A673 (cell line): ENCODE measurements at regions not wholly inside any gene's neighbourhood (a gene's known extent, or its start where the extent isn't known, plus 50 kb on each side); places are given as distances from the start of the nearest gene placed in this dataset.

Experiments used
- BruUV-seq: library from RNA; stranded (reverse); fragments of 400-500 nt; replicated peaks from 2 replicates; lab custom pipeline; 2021; lab: Mats Ljungman, UMichigan
- CTCF ChIA-PET: fragments of 300-600 bp; sonication (Branson Sonifier 250); formaldehyde crosslinking; loops from one replicate; lab custom pipeline; 2022; ENCODE audit warnings: antibody characterized with exemption; lab: Charles Lee
- POLR2A ChIA-PET: fragments of 300-600 bp; sonication (Branson Sonifier 250); formaldehyde crosslinking; loops from one replicate; lab custom pipeline; 2022; ENCODE audit warnings: antibody characterized with exemption; ENCODE audit not compliant: low non-redundant PET; lab: Charles Lee
- DNase-seq: peaks from one replicate; pipeline ENCODE4 v3.0.0-alpha.2; 2015; ENCODE audit warnings: low spot score
- H3K27ac ChIP-seq: fragments of 200-600 bp; sonication (generic); 2 replicates; pipeline ENCODE4 v1.5.1; 2016; ENCODE audit warnings: mixed run types, low read depth, mild to moderate bottlenecking, mixed read lengths, antibody characterized with exemption, low read length; ENCODE audit not compliant: poor library complexity, severe bottlenecking
- H3K27me3 ChIP-seq: fragments of 200-600 bp; sonication (generic); replicated peaks from 2 replicates; pipeline ENCODE4 v1.6.1; 2017; ENCODE audit warnings: mixed run types, low read depth, mild to moderate bottlenecking, mixed read lengths, antibody characterized with exemption, low read length; ENCODE audit not compliant: insufficient read depth, poor library complexity
- H3K36me3 ChIP-seq: fragments of 200-600 bp; sonication (generic); 2 replicates; pipeline ENCODE4 v1.6.1; 2016; ENCODE audit warnings: mixed run types, mild to moderate bottlenecking, mixed read lengths, antibody characterized with exemption, low read length; ENCODE audit not compliant: insufficient read depth, poor library complexity, severe bottlenecking
- H3K4me1 ChIP-seq: fragments of 200-600 bp; sonication (generic); 2 replicates; pipeline ENCODE4 v1.6.1; 2017; ENCODE audit warnings: mixed run types, mild to moderate bottlenecking, mixed read lengths, antibody characterized with exemption, low read length; ENCODE audit not compliant: insufficient read depth, poor library complexity, severe bottlenecking
- H3K4me3 ChIP-seq: fragments of 200-600 bp; sonication (generic); 2 replicates; pipeline ENCODE4 v1.5.1; 2016; ENCODE audit warnings: low read depth, mixed run types, mild to moderate bottlenecking, mixed read lengths, low read length; ENCODE audit not compliant: poor library complexity, severe bottlenecking
- H3K9me3 ChIP-seq: fragments of 200-600 bp; sonication (generic); 2 replicates; pipeline ENCODE4 v1.6.1; 2016; ENCODE audit warnings: mixed run types, low read depth, mild to moderate bottlenecking, mixed read lengths, antibody characterized with exemption, low read length; ENCODE audit not compliant: poor library complexity, severe bottlenecking
- EZH2 ChIP-seq: fragments of 200-600 bp; sonication (generic); IDR thresholded peaks from 2 replicates; pipeline ENCODE4 v1.6.1; 2017; ENCODE audit warnings: borderline replicate concordance, low read depth, mild to moderate bottlenecking, mixed read lengths, antibody characterized with exemption, low read length; ENCODE audit not compliant: poor library complexity, severe bottlenecking
- intact Hi-C: fragments of 100-400 bp; cut with micrococcal nuclease; formaldehyde crosslinking; loops from one replicate; pipeline ENCODE4 v1.10.0; 2022; ENCODE audit not compliant: unreplicated experiment
- TF ChIP-seq, protein P1 (sequence below): fragments of 300-800, 200-600 bp; sonication (generic); conservative IDR thresholded peaks from 2 replicates; pipeline ENCODE4 v1.5.1; 2017; ENCODE audit warnings: low read depth, mild to moderate bottlenecking, antibody characterized with exemption, low read length, moderate library complexity, mixed read lengths

DNA sequence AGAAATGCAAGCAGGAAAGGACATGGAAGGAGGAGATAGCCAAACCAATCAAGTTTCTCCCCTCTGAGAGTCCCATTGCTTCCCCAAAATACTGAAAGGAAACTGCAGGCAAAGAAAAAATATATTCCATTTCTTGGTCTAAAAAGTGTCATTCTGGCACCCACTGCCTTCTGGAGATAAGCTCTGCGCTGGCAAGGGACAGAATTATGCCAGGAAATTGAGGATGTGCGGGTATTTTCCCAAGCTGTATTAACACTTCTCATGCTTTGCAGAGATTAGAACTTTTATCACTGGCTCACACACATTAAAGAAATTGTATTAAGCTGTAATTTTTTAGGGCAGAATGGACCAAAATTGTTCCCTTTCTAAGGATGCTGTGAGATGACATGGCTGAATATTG lies 381.2 kb upstream of the DUSP10 start:
- intact Hi-C loops = no loop called here
- POLR2A ChIA-PET = no interaction called here

DNA sequence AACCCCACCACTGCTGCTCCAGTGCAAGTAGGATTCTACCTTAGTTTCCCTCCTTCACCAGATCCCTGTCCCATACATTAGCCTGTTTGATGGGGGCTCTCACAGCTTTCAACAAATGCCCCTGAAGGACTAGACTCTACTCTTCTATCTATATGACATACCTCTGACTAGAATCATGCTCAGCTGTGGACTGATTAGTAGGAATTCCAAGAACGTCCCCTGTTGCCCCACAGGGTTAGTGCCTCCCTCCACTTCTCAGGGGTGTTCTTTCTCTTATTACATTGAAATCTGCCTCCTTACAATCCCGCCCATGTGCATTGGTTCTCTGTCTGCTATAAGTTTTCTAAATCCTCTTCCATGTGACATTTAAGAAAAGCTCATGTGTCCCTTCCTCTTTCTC lies 375.9 kb upstream of the DUSP10 start:
- H3K27ac ChIP-seq = no peak overlapping the region
- TF ChIP-seq EZH2 = no peak
- TF ChIP-seq, protein P1, sequence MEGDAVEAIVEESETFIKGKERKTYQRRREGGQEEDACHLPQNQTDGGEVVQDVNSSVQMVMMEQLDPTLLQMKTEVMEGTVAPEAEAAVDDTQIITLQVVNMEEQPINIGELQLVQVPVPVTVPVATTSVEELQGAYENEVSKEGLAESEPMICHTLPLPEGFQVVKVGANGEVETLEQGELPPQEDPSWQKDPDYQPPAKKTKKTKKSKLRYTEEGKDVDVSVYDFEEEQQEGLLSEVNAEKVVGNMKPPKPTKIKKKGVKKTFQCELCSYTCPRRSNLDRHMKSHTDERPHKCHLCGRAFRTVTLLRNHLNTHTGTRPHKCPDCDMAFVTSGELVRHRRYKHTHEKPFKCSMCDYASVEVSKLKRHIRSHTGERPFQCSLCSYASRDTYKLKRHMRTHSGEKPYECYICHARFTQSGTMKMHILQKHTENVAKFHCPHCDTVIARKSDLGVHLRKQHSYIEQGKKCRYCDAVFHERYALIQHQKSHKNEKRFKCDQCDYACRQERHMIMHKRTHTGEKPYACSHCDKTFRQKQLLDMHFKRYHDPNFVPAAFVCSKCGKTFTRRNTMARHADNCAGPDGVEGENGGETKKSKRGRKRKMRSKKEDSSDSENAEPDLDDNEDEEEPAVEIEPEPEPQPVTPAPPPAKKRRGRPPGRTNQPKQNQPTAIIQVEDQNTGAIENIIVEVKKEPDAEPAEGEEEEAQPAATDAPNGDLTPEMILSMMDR = no peak
- no peak overlapping the region for H3K4me3 ChIP-seq
- H3K36me3 ChIP-seq = no peaks in the 10 kb centered on the region
- peaks cover 3% of the 10 kb centered on the region for H3K27me3 ChIP-seq
- no peak for DNase-seq
- ChIA-PET CTCF (interaction anchor here (0.6 kb wide), 1 partner anchor 853 kb away, joined by 3 read pairs; no protein-coding TSS in a partner anchor), POLR2A (no interaction called here)
- H3K4me1 ChIP-seq = no peaks in the 10 kb centered on the region
- no peaks in the 10 kb centered on the region for H3K9me3 ChIP-seq
- intact Hi-C loops = no loop called here
- no TSS peak for BruUV-seq

More for the DNA sequence above, 381.2 kb upstream of the DUSP10 start:
- Histone ChIP-seq H3K27me3 (peaks cover 3% of the 10 kb centered on the region), H3K27ac (no peak overlapping the region), H3K36me3 (no peaks in the 10 kb centered on the region), H3K9me3 (no peaks in the 10 kb centered on the region), H3K4me3 (no peak overlapping the region), H3K4me1 (no peaks in the 10 kb centered on the region)
- no TSS peak for BruUV-seq
- no peak for DNase-seq
- TF ChIP-seq, protein P1 = no peak
- no peak for TF ChIP-seq EZH2
- CTCF ChIA-PET = no interaction called here

DNA sequence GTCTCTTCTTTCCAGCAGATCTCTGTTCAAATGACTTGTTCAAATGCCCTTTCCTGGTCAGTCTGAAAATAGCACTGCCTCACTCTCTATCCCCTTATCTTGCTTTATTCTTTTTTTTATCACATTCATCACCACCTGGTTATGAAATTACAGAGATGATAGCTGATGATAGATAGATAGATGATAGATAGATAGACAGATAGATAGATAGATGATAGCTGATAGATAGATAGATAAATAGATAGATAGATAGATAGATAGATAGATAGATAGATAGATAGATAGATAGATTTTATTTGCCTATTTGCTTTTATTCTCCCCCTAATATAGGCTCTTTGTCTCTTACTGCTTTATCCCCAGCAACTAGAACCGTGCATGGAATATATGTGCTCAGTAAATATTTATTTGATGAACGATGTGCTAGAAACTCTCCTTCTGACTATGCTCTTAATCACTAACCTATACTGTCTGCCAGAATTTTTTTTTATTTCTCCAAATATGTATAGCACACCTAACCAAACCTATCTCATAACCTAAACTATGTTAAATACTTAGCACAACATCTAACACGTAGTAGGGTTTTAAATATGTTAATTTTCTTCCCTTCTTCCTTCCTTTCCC lies 372.8 kb upstream of the DUSP10 start:
- no peak overlapping the region for H3K27ac ChIP-seq
- intact Hi-C loops = no loop called here
- CTCF ChIA-PET = no interaction called here
- BruUV-seq = no TSS peak
- H3K9me3 ChIP-seq = no peaks in the 10 kb centered on the region
- TF ChIP-seq, protein P1 = no peak
- no peak for TF ChIP-seq EZH2
- no peak overlapping the region for H3K4me3 ChIP-seq
- no peak for DNase-seq
- POLR2A ChIA-PET = no interaction called here
- H3K4me1 ChIP-seq = no peaks in the 10 kb centered on the region
- H3K27me3 ChIP-seq = no peaks in the 10 kb centered on the region
- H3K36me3 ChIP-seq = no peaks in the 10 kb centered on the region
